ENCODE measurements at regions not wholly inside any gene's neighbourhood (a gene's known extent, or its start where the extent isn't known, plus 50 kb on each side); places are given as distances from the start of the nearest gene placed in this dataset.
"Not testable (repeated sequence)": the region's sequence is repeated elsewhere in the genome, so short reads cannot be mapped to it uniquely, and the experiment has no call there.

GRCh38 chr10:59464483-59464882 is 102.1 kb upstream of the FAM13C start:
- no peak for DNase-seq (ENCODE audit: low read depth, low spot score)
- no peak overlapping the region for H3K27ac ChIP-seq

- H3K27ac ChIP-seq, result no peak overlapping the region
- no peak for DNase-seq (ENCODE audit: low read depth, low spot score)
Measured at GRCh38 chr10:59463909-59464308, 101.6 kb upstream of the FAM13C start.

GRCh38 chr10:59460601-59461000 is 98.3 kb upstream of the FAM13C start:
- no peak for DNase-seq (ENCODE audit: low read depth, low spot score)
- H3K27ac ChIP-seq, result no peak overlapping the region

- H3K27ac ChIP-seq, result no peak overlapping the region
- no peak for DNase-seq (ENCODE audit: low read depth, low spot score)
Measured at GRCh38 chr10:59456199-59456598, 93.8 kb upstream of the FAM13C start.

- H3K27ac ChIP-seq, result no peak overlapping the region
- no peak for DNase-seq (ENCODE audit: low read depth, low spot score)
Measured at GRCh38 chr10:59454171-59454919, 92.0 kb upstream of the FAM13C start.

- H3K27ac ChIP-seq, result no peak overlapping the region
- peak; percentile 8 for DNase-seq (ENCODE audit: low read depth, low spot score)
Measured at GRCh38 chr10:59448616-59449015, 86.3 kb upstream of the FAM13C start.

GRCh38 chr10:59435707-59436106 is 73.4 kb upstream of the FAM13C start:
- no peak overlapping the region for H3K27ac ChIP-seq
- no peak for DNase-seq (ENCODE audit: low read depth, low spot score)

- no peak for DNase-seq (ENCODE audit: low read depth, low spot score)
Measured at GRCh38 chr10:59434463-59435321, 72.3 kb upstream of the FAM13C start.

GRCh38 chr10:59433720-59434428 is 71.5 kb upstream of the FAM13C start:
- DNase-seq (ENCODE audit: low read depth, low spot score), result no peak

More at GRCh38 chr10:59434463-59435321, 72.3 kb upstream of the FAM13C start:
- H3K27ac ChIP-seq, result peak overlapping the region; percentile 29

GRCh38 chr10:59432207-59432900 is 70.0 kb upstream of the FAM13C start:
- no peak overlapping the region for H3K27ac ChIP-seq
- peak; percentile 63 for DNase-seq (ENCODE audit: low read depth, low spot score)

More at GRCh38 chr10:59433720-59434428, 71.5 kb upstream of the FAM13C start:
- no peak overlapping the region for H3K27ac ChIP-seq

- H3K27ac ChIP-seq; DNase-seq (ENCODE audit: low read depth, low spot score): not testable (repeated sequence)
Measured at GRCh38 chr10:59413795-59414194, 51.4 kb upstream of the FAM13C start.

Data from epithelial cell of prostate (primary cell).